HL-60 (cell line): ENCODE measurements at regions not wholly inside any gene's neighbourhood (a gene's known extent, or its start where the extent isn't known, plus 50 kb on each side); places are given as distances from the start of the nearest gene placed in this dataset.

Experiments
- DNase-seq, 2 experiments: peaks; one replicate each; pipeline ENCODE4 v3.0.0-alpha.2; 2010 to 2020; ENCODE audit warnings: low read depth in 1 of 2, low spot score in 1 of 2
- H3K27ac ChIP-seq: fragments of 250-450 bp; sonication (Bioruptor Pico); replicated peaks from 2 replicates; pipeline ENCODE4 v1.5.1; 2020; ENCODE audit warnings: mild to moderate bottlenecking, moderate library complexity
- H3K27me3 ChIP-seq: fragments of 250-450 bp; sonication (Bioruptor Pico); 2 replicates; pipeline ENCODE4 v1.5.1; 2021; ENCODE audit warnings: mild to moderate bottlenecking, moderate library complexity; ENCODE audit not compliant: insufficient read depth, poor library complexity, severe bottlenecking
- H3K4me3 ChIP-seq: replicated peaks from 2 replicates; pipeline ENCODE4 v1.5.1; 2011; ENCODE audit warnings: mild to moderate bottlenecking, control low read depth, low read length; ENCODE audit not compliant: insufficient read depth
- GABPA ChIP-seq: IDR thresholded peaks from 2 replicates; pipeline ENCODE4 v1.6.1; 2012; ENCODE audit warnings: low read depth
- POLR2AphosphoS5 ChIP-seq: IDR thresholded peaks from 2 replicates; pipeline ENCODE4 v1.6.1; 2012; ENCODE audit warnings: low read depth
- SPI1 ChIP-seq: IDR thresholded peaks from 2 replicates; pipeline ENCODE4 v1.6.1; 2012; ENCODE audit warnings: low read depth, mild to moderate bottlenecking, borderline replicate concordance
- TF ChIP-seq, protein P1 (sequence below): IDR thresholded peaks from 2 replicates; pipeline ENCODE4 v1.6.1; 2012; ENCODE audit warnings: low read depth; ENCODE audit not compliant: insufficient replicate concordance
- TF ChIP-seq, protein P2 (sequence below): IDR thresholded peaks from one replicate; pipeline ENCODE4 v1.5.1; 2011; ENCODE audit warnings: low read length, control low read depth, inconsistent platforms; ENCODE audit not compliant: insufficient read depth

DNA sequence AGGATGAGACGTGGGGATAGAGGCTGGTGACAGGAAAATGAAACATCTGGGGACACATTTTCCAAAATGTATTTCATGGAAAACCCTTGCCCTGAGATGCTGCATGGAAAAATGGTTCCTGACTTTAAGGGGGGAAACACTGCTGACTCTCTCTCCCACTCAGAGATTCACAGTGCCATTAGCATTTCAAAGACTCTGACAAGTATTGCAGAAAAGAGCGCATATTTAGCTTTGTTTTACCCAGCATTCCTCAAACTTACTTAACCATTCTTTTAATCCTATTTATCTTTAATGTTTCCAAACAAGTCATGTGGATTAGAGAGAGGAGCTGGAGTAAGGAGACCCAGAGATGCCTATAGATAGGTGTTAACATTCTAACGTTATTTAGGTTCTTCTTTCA, 141.8 kb upstream of the DYRK2 start:
- no peak for DNase-seq
- Histone ChIP-seq H3K27ac (no peak overlapping the region), H3K27me3 (no peaks in the 10 kb centered on the region), H3K4me3 (no peak overlapping the region)
- TF ChIP-seq, protein P1, sequence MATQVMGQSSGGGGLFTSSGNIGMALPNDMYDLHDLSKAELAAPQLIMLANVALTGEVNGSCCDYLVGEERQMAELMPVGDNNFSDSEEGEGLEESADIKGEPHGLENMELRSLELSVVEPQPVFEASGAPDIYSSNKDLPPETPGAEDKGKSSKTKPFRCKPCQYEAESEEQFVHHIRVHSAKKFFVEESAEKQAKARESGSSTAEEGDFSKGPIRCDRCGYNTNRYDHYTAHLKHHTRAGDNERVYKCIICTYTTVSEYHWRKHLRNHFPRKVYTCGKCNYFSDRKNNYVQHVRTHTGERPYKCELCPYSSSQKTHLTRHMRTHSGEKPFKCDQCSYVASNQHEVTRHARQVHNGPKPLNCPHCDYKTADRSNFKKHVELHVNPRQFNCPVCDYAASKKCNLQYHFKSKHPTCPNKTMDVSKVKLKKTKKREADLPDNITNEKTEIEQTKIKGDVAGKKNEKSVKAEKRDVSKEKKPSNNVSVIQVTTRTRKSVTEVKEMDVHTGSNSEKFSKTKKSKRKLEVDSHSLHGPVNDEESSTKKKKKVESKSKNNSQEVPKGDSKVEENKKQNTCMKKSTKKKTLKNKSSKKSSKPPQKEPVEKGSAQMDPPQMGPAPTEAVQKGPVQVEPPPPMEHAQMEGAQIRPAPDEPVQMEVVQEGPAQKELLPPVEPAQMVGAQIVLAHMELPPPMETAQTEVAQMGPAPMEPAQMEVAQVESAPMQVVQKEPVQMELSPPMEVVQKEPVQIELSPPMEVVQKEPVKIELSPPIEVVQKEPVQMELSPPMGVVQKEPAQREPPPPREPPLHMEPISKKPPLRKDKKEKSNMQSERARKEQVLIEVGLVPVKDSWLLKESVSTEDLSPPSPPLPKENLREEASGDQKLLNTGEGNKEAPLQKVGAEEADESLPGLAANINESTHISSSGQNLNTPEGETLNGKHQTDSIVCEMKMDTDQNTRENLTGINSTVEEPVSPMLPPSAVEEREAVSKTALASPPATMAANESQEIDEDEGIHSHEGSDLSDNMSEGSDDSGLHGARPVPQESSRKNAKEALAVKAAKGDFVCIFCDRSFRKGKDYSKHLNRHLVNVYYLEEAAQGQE, result no peak
- TF ChIP-seq POLR2AphosphoS5, result no peak
- no peak for TF ChIP-seq SPI1
- TF ChIP-seq, protein P2, sequence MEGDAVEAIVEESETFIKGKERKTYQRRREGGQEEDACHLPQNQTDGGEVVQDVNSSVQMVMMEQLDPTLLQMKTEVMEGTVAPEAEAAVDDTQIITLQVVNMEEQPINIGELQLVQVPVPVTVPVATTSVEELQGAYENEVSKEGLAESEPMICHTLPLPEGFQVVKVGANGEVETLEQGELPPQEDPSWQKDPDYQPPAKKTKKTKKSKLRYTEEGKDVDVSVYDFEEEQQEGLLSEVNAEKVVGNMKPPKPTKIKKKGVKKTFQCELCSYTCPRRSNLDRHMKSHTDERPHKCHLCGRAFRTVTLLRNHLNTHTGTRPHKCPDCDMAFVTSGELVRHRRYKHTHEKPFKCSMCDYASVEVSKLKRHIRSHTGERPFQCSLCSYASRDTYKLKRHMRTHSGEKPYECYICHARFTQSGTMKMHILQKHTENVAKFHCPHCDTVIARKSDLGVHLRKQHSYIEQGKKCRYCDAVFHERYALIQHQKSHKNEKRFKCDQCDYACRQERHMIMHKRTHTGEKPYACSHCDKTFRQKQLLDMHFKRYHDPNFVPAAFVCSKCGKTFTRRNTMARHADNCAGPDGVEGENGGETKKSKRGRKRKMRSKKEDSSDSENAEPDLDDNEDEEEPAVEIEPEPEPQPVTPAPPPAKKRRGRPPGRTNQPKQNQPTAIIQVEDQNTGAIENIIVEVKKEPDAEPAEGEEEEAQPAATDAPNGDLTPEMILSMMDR, result no peak
- no peak for TF ChIP-seq GABPA

DNA sequence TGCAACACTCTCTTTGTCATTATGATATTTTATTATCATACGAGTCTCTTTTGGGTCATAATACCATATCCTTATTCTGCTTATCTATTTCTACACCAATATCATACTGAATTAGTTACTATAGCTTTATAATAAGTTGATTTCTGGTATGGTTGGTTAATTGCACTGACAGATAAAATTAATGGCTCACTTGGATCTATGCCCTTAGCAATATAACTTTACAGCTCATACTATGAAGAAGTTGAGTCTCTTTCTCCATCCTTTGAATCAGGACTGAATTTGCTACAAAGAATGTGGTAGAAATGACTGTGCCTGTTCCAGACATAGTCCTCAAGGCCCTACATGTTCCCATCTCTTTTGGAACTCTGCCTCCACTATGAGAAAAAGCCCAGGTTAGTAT, 139.7 kb upstream of the DYRK2 start:
- Histone ChIP-seq H3K27me3 (peaks cover 3% of the 10 kb centered on the region), H3K4me3 (no peak overlapping the region), H3K27ac (no peak overlapping the region)
- TF ChIP-seq, protein P1, result no peak
- no peak for TF ChIP-seq GABPA
- TF ChIP-seq, protein P2, result no peak
- TF ChIP-seq POLR2AphosphoS5, result no peak
- no peak for TF ChIP-seq SPI1
- no peak for DNase-seq

DNA sequence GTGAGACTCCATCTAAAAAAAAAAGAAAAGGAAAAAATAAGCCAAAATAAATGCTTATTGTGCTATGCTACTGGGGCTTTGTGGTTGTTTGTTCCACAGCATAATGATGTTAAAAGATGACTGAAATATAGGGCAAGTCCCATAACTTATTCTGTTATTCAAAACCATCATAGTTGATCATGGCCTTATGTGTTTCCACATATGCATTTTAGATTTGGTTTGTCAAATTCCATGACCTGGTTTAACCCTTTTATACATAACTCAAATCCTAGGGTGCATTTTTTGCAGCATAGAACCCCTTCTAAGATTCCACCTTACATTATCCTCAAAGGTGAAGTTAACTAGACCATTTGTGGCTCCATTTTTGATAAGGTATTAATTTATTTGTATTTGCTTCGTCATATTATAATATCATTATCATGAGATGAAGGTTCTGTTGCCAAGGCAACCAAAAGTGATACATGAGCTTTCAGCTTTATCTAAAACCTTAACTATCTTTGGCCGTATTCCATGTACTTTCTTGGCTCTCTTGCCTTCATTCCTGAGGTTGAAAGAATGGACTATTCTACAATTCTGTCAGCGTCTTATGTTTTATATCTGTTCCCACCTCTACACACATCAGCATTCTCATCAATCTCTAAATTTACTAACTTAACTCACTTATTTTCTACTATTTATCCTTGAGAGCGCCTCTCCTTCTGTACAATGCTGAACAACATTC, 138.7 kb upstream of the DYRK2 start:
- H3K4me3 ChIP-seq, result no peak overlapping the region
- peaks cover 3% of the 10 kb centered on the region for H3K27me3 ChIP-seq
- no peak for DNase-seq
- H3K27ac ChIP-seq, result no peak overlapping the region
- TF ChIP-seq, protein P2, result no peak
- TF ChIP-seq SPI1 (no peak), POLR2AphosphoS5 (no peak), GABPA (no peak)
- TF ChIP-seq, protein P1, result no peak
